NCI-H345 treated with DMSO at 0.1 percent for 48 hours (cell line): ENCODE measurements at regions not wholly inside any gene's neighbourhood (a gene's known extent, or its start where the extent isn't known, plus 50 kb on each side); places are given as distances from the start of the nearest gene placed in this dataset.
"Not testable (repeated sequence)": the region's sequence is repeated elsewhere in the genome, so short reads cannot be mapped to it uniquely, and the experiment has no call there.

Experiments used
- DNase-seq: peaks from one replicate; lab custom pipeline; 2025; ENCODE audit not compliant: unreplicated experiment; lab: John Stamatoyannopoulos, UW

DNA sequence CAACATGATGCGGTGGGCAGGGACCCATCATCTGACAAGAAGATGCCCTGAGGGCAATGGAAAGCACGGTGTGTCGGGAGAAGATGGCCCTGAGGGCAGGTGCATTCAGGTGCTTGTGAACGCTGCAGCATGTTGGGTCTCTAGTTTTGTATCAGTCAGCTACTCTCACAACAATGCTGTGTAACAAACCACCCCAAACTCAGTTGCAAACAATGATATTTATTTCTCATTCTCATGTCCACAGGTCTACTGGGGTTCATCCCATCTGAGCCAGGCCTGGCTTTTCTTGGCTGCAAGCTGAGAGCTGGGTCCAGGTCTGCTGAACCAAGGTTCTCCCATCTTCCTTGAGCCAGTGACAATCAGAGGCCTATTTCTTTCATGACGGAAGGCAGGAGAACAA, 461.6 kb downstream of the PREX1 start:
- DNase-seq = no peak

DNA sequence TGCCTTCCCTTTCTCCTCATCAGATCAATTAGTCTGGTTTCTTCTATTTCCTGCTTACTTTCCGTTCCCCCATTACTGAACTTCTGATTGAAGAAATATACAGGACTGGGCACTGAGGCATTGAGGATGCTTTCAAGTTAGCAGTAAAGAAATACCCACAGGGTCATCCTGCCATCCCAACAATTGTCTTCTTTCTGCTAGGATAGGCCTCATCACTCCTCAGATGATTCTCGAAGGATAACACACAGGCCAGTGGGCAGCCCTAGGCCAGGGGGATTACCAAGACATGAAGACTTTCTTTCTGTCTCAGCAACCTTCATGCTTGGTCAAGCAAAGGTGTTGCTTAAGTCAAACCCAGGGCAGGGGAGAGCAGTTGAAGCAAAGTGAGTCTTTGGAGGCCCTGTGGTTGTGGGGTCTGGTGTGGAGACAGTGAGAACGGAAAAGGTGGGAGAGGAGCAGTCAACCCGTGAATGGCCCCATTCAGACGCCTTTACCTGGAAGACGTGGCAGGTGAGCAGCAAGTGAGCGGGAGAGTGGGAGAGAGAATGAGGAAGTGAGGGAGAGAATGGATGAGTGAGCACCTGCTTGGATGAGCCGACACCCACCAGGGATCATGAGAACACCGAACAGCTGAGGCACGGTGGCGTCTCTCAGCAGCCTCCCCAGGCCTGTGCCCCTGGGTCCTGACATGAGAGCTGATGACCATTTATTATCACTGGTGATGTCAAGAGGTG, 462.9 kb downstream of the PREX1 start:
- DNase-seq = no peak

GRCh38 chr20:48364055-48364454, 463.7 kb downstream of the PREX1 start:
- no peak for DNase-seq

DNA sequence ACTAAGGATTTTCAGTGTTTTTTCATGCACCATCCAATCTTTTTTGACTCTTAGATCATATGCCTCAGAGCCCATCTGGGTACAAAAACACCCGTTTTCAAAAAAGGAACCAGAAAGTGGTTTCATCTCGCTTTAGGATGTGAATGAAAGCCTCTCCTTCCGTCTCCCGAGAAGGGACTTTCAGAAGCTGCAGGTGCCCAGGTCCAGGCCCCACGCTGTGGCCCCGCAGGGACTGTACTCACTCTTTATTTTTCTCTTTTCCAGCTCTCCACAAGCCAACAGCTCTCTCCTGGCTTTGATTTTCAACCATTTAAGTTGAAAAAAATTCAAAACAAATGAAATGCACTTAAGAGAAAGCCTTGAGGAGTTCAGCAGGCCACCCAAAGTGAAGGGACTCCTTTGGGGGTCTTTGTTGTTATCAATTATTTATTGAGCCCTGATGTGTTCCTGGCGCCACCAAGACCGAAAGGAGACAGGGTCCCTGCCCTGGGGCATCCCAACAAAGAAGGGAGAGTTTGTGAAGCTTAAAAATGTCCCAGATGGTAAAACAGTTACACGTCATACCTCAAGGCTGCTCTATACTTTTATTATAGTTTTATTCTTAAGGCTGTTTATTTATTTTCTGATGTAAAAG, 467.3 kb downstream of the PREX1 start:
- no peak for DNase-seq

GRCh38 chr20:48359692-48360341, 468.0 kb downstream of the PREX1 start:
- no peak for DNase-seq

DNA sequence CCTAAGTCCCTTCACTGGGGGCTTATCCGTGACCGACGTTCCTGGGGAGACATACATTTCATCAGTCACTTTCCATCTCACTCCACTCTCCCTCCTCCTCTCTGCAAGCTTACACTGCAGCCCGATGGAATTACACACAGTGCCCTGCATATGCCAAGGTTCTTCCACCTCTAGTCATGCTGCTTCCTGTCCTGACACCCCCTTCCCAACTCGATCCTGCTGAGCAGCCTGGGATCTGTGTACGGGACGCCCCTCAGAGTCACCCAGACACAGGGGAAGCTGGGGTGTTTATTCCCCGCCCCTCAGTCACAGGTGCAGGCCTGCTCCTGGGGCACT, 468.8 kb downstream of the PREX1 start:
- not testable (repeated sequence) for DNase-seq

DNA sequence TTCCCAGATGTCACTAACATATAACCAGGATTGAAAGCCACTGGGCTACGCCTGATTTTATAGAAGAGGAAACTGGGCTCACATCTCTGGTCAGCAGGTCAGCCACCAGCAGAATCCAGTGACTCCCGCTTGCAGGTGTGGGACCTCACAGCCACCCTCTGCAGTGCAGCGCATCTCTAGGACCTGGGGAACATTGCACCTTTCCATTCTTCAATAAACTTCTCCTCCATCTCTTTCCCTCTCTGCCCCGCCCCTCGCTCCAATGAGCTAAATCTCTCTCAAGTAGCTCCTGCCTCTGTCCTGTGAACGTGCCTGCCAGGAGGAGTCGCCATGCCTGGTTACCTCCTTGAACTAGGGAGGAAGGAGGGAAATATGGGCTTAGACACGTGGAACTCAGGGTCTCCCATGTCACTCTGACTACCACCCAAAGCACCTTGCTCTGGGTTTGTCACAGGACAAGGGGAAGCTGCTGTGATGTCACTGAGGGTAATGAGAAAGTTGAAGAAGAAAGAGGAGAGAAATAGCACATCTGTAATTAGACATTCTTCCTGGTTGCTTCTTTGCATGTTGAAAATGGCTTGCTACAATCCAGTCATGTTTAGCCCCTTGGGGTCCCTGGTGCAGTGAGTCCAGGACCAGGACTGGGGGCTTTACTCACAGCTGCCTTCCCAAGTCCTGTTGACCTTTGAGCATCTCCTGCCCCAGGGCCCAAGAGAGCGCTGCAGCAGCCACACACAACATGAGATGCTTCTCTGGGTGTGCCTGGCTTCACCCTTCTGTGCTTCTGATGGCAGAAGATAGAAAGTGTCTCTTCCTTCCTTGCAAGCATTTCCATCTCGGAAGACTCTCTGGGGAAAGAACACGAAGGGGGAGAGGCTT, 469.4 kb downstream of the PREX1 start:
- DNase-seq = no peak

GRCh38 chr20:48357714-48358113, 470.1 kb downstream of the PREX1 start:
- DNase-seq = no peak

- no peak for DNase-seq
Observed at GRCh38 chr20:48354903-48355302, 472.9 kb downstream of the PREX1 start.

GRCh38 chr20:48354320-48354876, 473.4 kb downstream of the PREX1 start:
- DNase-seq = no peak

DNA sequence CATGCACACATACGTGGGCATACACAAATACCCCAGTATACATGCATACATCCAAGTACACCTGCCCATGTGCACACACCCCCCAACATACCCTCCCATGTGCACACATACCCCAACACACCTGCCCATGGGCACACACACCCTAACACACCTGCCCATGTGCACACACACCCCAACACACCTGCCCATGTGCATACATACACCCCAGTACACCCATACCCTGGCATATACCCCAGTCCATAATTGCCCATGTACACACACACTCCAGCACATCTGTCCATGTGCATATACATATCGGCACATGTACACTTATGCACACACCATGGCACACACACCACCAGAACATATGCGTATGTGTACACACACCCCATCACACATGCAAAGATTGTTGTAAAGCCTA, 475.2 kb downstream of the PREX1 start:
- no peak for DNase-seq

GRCh38 chr20:48352042-48352441, 475.8 kb downstream of the PREX1 start:
- no peak for DNase-seq

- DNase-seq = no peak
Observed at GRCh38 chr20:48350313-48350988, 477.3 kb downstream of the PREX1 start.

DNA sequence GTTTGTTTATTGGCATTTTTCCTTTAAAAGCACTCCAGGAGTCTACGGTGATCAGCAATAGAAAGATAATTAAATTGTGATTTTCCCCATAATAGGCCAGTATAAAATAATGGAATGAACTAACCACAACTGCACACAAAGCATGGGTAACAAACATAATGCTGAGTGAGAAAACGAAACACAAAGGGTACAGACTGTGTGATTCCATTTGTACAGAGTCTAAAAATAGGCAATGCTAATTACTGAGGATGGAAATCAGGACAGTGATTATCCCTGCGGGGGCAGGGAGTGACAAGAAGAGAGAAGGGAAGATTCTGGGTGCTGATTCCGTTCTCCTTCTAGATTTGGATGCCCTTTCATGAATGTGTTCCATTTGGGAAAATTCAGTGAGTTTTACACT, 478.1 kb downstream of the PREX1 start:
- DNase-seq = no peak

GRCh38 chr20:48348022-48348421, 479.8 kb downstream of the PREX1 start:
- DNase-seq = no peak

GRCh38 chr20:48342822-48343513, 484.8 kb downstream of the PREX1 start:
- DNase-seq = no peak

DNA sequence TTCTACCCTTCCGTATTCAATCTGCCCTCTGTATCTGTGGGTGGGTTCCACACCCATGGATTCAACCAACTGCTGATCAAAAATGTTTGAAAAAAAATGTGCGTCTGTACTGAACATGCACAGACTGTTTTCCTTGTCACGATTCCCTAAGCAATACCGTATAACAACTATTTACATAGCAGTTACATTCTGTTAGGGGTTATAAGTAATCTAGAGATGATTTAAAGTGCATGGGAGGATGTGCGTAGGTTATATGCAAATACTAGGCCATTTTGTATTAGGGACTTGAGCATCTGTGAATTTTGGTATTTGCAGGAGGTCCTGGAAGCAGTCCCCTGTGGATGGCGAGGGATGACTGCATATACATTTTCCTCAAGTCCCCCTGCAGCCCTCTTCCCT, 486.9 kb downstream of the PREX1 start:
- DNase-seq = no peak

DNA sequence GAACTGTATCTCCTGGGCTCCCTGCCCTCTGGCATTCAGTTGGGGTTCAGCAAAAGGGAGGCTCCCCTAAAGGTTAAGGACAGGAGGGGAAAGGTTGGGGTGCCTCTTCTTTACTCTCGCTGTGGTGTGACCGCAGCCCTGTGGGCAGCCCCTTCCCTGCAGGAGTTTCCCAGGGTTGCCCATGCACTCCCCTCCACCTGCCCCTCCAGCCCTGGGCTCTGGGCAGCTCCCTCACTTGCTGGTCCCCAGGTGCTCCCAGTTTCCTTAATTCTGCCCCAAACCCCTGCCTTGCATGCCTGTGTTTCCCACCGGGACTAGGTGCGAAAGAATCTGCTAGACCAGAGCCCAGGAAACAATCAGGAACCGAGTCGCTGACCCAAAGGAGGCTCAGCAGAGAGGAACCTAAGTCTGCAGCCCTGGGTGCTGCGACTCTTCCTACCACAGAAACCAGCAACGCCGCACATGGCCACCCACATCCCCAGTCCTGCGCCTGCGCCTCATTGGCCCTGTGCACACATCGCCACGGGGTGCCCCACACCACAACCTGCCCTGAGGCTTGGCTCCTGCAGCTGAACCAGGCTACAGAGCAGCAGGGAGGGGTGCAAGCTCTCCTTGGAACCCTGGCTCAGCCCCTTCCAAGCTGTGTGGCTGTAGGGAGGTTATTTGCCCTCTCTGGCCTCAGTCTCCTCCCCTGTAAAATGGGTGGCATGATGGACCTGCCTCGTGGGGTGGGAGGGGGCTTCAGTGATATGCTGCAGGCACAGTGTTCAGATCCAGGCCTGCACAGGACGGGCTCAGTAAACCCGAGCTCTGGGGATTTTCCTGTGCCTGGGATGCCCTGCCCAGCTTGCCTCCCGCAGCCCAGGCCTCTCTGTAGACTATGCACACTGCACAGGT, 487.6 kb downstream of the PREX1 start:
- DNase-seq = no peak
